Endothelial cell of umbilical vein (primary cell): ENCODE measurements at regions not wholly inside any gene's neighbourhood (a gene's known extent, or its start where the extent isn't known, plus 50 kb on each side); places are given as distances from the start of the nearest gene placed in this dataset.

Experiments
- BruUV-seq: library from RNA; stranded (reverse); fragments of 400-500 nt; replicated peaks from 2 replicates; lab custom pipeline; 2021; lab: Mats Ljungman, UMichigan
- CTCF ChIA-PET: fragments of 300-600, 350-600 bp; sonication (Branson Sonifier 250); formaldehyde crosslinking; loops from one replicate; lab custom pipeline; 2021; ENCODE audit warnings: antibody characterized with exemption, inconsistent platforms; lab: Charles Lee
- POLR2A ChIA-PET: fragments of 300-600, 350-600 bp; sonication (Branson Sonifier 250); formaldehyde crosslinking; loops from one replicate; lab custom pipeline; 2021; ENCODE audit warnings: antibody characterized with exemption, inconsistent platforms; lab: Charles Lee
- DNase-seq: peaks from one replicate; pipeline ENCODE4 v3.0.0-alpha.2; 2011; ENCODE audit warnings: low read depth, low spot score
- FAIRE-seq: peaks from 2 replicates; lab custom pipeline; 2011; peaks lifted over from hg19 to GRCh38; lab: Jason Lieb, UNC
- H2AFZ ChIP-seq: 2 replicates; pipeline ENCODE4 v1.6.0; 2012; ENCODE audit warnings: low read depth, low read length, control low read depth, inconsistent platforms
- H3K27ac ChIP-seq: 2 replicates; pipeline ENCODE4 v1.5.1; 2011; ENCODE audit warnings: low read depth, mild to moderate bottlenecking, control low read depth, low read length, moderate library complexity; ENCODE audit not compliant: insufficient read depth
- H3K27me3 ChIP-seq, 2 experiments: 2 replicates each; pipeline versions ENCODE4 v1.6.0 to v1.6.1; 2011; ENCODE audit warnings: low read length in 2 of 2, mixed read lengths in 1 of 2; ENCODE audit not compliant: control insufficient read depth in 2 of 2, insufficient read depth in 2 of 2
- H3K36me3 ChIP-seq, 2 experiments: 2 replicates in 1 of 2; 3 replicates in 1 of 2; pipeline ENCODE4 v1.5.1; 2011; ENCODE audit warnings: low read length in 2 of 2, mild to moderate bottlenecking in 1 of 2, moderate library complexity in 1 of 2; ENCODE audit not compliant: control insufficient read depth in 2 of 2, insufficient read depth in 2 of 2; ENCODE audit errors: extremely low read depth in 1 of 2
- H3K4me1 ChIP-seq: 3 replicates; pipeline ENCODE4 v1.5.1; 2011; ENCODE audit warnings: mild to moderate bottlenecking, low read length; ENCODE audit not compliant: control insufficient read depth, insufficient read depth; ENCODE audit errors: extremely low read depth
- H3K4me2 ChIP-seq: 2 replicates; pipeline ENCODE4 v1.6.1; 2011; ENCODE audit warnings: low read length, control low read depth, mixed read lengths; ENCODE audit not compliant: insufficient read depth
- H3K4me3 ChIP-seq, 3 experiments: fragments of 200-600 bp in 1 of 3; sonication (generic), shearing (Covaris generic) in 1 of 3; replicated peaks in 1 of 3; 2 replicates each; pipeline ENCODE4 v1.5.1; 2011 to 2016; ENCODE audit warnings: control low read depth in 3 of 3, low read length in 3 of 3, mild to moderate bottlenecking in 2 of 3, inconsistent platforms in 1 of 3, low read depth in 1 of 3, moderate library complexity in 1 of 3; ENCODE audit not compliant: insufficient read depth in 1 of 3
- H3K79me2 ChIP-seq: 2 replicates; pipeline ENCODE4 v1.6.0; 2012; ENCODE audit warnings: low read length, inconsistent platforms; ENCODE audit not compliant: control insufficient read depth, insufficient read depth
- H3K9ac ChIP-seq: replicated peaks from 2 replicates; pipeline ENCODE3; 2011; ENCODE audit warnings: low read length, control low read depth; ENCODE audit not compliant: insufficient read depth; ENCODE audit errors: extremely low read depth
- H3K9me1 ChIP-seq: replicated peaks from 3 replicates; pipeline ENCODE4 v1.6.0; 2011; ENCODE audit warnings: mild to moderate bottlenecking, low read length; ENCODE audit not compliant: control insufficient read depth, insufficient read depth; ENCODE audit errors: extremely low read depth
- H3K9me3 ChIP-seq: replicated peaks from 2 replicates; pipeline ENCODE4 v1.5.1; 2012; ENCODE audit warnings: low read length, inconsistent platforms; ENCODE audit not compliant: control insufficient read depth, insufficient read depth
- H4K20me1 ChIP-seq: replicated peaks from 2 replicates; pipeline ENCODE3; 2011; ENCODE audit warnings: mild to moderate bottlenecking, low read length; ENCODE audit not compliant: control insufficient read depth, insufficient read depth; ENCODE audit errors: extremely low read depth
- EZH2 ChIP-seq: IDR thresholded peaks from 2 replicates; pipeline ENCODE4 v1.6.1; 2012; ENCODE audit warnings: borderline replicate concordance, low read depth, mild to moderate bottlenecking, moderate library complexity, low read length, inconsistent platforms; ENCODE audit not compliant: severe bottlenecking
- FOS ChIP-seq: IDR thresholded peaks from 2 replicates; pipeline ENCODE4 v1.6.1; 2011; ENCODE audit warnings: mild to moderate bottlenecking, low read length, moderate library complexity, borderline replicate concordance; ENCODE audit not compliant: insufficient read depth
- GATA2 ChIP-seq: IDR thresholded peaks from 2 replicates; pipeline ENCODE4 v1.7.0; 2011; ENCODE audit warnings: low read depth, mild to moderate bottlenecking, moderate library complexity, mixed read lengths, low read length; ENCODE audit not compliant: insufficient read length, insufficient read depth
- JUN ChIP-seq: IDR thresholded peaks from 2 replicates; pipeline ENCODE4 v1.6.1; 2011; ENCODE audit warnings: borderline replicate concordance, low read depth; ENCODE audit not compliant: insufficient read length, insufficient read depth
- MYC ChIP-seq: IDR thresholded peaks from one replicate; pipeline ENCODE4 v1.6.1; 2011; ENCODE audit warnings: mild to moderate bottlenecking, low read depth, low read length
- POLR2A ChIP-seq: IDR thresholded peaks from 2 replicates; pipeline ENCODE4 v1.6.1; 2012; ENCODE audit warnings: low read depth, mild to moderate bottlenecking, control low read depth, low read length
- POLR2AphosphoS5 ChIP-seq: IDR thresholded peaks from 2 replicates; pipeline ENCODE4 v1.6.1; 2012; ENCODE audit warnings: low read depth, mild to moderate bottlenecking, control low read depth, low read length, moderate library complexity; ENCODE audit not compliant: insufficient read depth
- dilution Hi-C: fragments of 300-500 bp; cut with MboI; formaldehyde crosslinking; loops from one replicate; pipeline ENCODE4 v1.15.0; 2019; ENCODE audit warnings: low sequenced_read_pairs; ENCODE audit not compliant: extremely low pct_ligation_motif_present
- intact Hi-C: fragments of 100-400 bp; cut with micrococcal nuclease; formaldehyde crosslinking; loops from one replicate; pipeline ENCODE4 v1.10.0; 2022
- TF ChIP-seq, protein P1 (sequence below), 2 donors: IDR thresholded peaks; 1 replicate in 1 of 2; 2 replicates in 1 of 2; pipeline ENCODE4 v1.5.1; 2011; ENCODE audit warnings: low read length in 2 of 2, mild to moderate bottlenecking in 2 of 2, moderate library complexity in 2 of 2, control low read depth in 1 of 2, inconsistent platforms in 1 of 2, low read depth in 1 of 2; ENCODE audit not compliant: insufficient read depth in 1 of 2; ENCODE audit errors: extremely low read depth in 1 of 2
- TF ChIP-seq, protein P2 (sequence below): IDR thresholded peaks from 2 replicates; pipeline ENCODE4 v1.6.1; 2011; ENCODE audit not compliant: insufficient read depth, insufficient read length

DNA sequence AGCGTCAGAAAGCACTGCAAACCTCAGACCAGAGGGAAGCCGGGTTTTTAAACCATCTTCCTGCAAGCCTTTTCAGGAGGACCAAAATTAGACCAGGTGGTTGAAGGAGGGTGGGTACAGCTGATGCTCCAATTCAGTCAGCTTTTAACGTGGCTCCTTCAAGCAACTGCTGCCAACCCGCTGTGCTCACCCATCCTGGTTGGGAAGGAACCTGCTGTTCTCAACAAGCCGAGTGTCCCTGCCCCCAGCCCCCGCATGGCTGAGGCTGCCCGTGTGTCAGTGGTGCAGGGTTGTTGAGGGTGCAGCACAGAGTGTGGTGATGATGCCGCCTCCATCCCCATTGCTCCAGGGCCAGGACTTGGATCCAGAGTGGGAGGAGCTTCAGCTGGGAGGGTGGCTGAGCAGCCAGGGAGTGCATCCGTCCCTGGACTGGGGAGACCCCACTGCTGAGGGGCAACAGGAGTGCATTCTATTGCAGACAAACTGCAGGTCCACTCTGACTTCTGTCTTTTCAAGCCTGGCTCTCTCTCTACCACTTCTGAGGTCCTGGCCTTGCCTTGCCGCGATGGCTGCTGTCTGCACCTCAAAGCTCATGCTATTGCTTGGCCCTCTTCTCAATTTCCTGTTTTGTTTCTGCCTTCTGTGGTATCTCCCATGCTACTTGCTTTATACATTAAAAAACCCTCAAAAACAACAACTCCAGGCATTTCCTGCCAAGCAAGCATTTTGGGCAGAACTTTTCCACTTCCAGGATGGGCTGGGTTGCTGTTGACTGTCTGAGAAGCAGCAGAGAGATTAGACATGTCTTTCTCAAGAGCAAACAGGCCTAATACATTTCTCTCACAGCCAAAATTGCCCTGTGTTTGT, 134.7 kb downstream of the DNAJB6 start:
- DNase-seq (no peak), FAIRE-seq (no peak)
- Histone ChIP-seq H3K27ac (no peak overlapping the region), H3K9ac (no peak overlapping the region), H3K9me1 (no peaks in the 10 kb centered on the region), H3K4me1 (no peaks in the 10 kb centered on the region), H3K4me3 (no peak overlapping the region), H2AFZ (no peak overlapping the region), H4K20me1 (no peaks in the 10 kb centered on the region), H3K79me2 (no peaks in the 10 kb centered on the region), H3K9me3 (no peaks in the 10 kb centered on the region), H3K27me3 (no peaks in the 10 kb centered on the region), H3K4me2 (no peak overlapping the region), H3K36me3 (no peaks in the 10 kb centered on the region)
- ChIA-PET POLR2A (no interaction called here), CTCF (no interaction called here)
- TF ChIP-seq EZH2 (no peak), POLR2A (no peak), MYC (no peak), FOS (no peak), POLR2AphosphoS5 (no peak), JUN (no peak), GATA2 (no peak)
- TF ChIP-seq, protein P1, sequence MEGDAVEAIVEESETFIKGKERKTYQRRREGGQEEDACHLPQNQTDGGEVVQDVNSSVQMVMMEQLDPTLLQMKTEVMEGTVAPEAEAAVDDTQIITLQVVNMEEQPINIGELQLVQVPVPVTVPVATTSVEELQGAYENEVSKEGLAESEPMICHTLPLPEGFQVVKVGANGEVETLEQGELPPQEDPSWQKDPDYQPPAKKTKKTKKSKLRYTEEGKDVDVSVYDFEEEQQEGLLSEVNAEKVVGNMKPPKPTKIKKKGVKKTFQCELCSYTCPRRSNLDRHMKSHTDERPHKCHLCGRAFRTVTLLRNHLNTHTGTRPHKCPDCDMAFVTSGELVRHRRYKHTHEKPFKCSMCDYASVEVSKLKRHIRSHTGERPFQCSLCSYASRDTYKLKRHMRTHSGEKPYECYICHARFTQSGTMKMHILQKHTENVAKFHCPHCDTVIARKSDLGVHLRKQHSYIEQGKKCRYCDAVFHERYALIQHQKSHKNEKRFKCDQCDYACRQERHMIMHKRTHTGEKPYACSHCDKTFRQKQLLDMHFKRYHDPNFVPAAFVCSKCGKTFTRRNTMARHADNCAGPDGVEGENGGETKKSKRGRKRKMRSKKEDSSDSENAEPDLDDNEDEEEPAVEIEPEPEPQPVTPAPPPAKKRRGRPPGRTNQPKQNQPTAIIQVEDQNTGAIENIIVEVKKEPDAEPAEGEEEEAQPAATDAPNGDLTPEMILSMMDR (IDR thresholded peaks at IDR 0.05; ENCODE audit: extremely low read depth in 1 of 2, insufficient read depth in 1 of 2, low read depth in 1 of 2, low read length in 2 of 2) = no peak
- TF ChIP-seq, protein P2, sequence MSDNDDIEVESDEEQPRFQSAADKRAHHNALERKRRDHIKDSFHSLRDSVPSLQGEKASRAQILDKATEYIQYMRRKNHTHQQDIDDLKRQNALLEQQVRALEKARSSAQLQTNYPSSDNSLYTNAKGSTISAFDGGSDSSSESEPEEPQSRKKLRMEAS = no peak
- no TSS peak for BruUV-seq
- intact Hi-C loops (no loop called here), dilution Hi-C loops (no loop called here)
